ENCODE measurements at regions not wholly inside any gene's neighbourhood (a gene's known extent, or its start where the extent isn't known, plus 50 kb on each side); places are given as distances from the start of the nearest gene placed in this dataset.

GRCh38 chr2:175612280-175612679 lies 389.8 kb downstream of the LNPK start:
- intact Hi-C loops (cut with DNase I): no loop called here
- Histone ChIP-seq H3K27me3 (no peaks in the 10 kb centered on the region), H3K9me3 (replicated peaks in 1 of 3) (no peaks in the 10 kb centered on the region), H3K27ac (no peak overlapping the region), H3K4me1 (replicated peaks in 1 of 2) (no peaks in the 10 kb centered on the region), H3K36me3 (replicated peaks in 1 of 2) (no peaks in the 10 kb centered on the region), H3K4me3 (no peak overlapping the region)
- no peak for DNase-seq
- WGBS, 4 donors: 67 to 76% (median 73%) methylated on average over 6 of the region's 6 CpGs
- no peak for TF ChIP-seq POLR2A (IDR thresholded peaks at IDR 0.05)
- TF ChIP-seq, protein P1, sequence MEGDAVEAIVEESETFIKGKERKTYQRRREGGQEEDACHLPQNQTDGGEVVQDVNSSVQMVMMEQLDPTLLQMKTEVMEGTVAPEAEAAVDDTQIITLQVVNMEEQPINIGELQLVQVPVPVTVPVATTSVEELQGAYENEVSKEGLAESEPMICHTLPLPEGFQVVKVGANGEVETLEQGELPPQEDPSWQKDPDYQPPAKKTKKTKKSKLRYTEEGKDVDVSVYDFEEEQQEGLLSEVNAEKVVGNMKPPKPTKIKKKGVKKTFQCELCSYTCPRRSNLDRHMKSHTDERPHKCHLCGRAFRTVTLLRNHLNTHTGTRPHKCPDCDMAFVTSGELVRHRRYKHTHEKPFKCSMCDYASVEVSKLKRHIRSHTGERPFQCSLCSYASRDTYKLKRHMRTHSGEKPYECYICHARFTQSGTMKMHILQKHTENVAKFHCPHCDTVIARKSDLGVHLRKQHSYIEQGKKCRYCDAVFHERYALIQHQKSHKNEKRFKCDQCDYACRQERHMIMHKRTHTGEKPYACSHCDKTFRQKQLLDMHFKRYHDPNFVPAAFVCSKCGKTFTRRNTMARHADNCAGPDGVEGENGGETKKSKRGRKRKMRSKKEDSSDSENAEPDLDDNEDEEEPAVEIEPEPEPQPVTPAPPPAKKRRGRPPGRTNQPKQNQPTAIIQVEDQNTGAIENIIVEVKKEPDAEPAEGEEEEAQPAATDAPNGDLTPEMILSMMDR (IDR thresholded peaks at IDR 0.05): no peak

DNA sequence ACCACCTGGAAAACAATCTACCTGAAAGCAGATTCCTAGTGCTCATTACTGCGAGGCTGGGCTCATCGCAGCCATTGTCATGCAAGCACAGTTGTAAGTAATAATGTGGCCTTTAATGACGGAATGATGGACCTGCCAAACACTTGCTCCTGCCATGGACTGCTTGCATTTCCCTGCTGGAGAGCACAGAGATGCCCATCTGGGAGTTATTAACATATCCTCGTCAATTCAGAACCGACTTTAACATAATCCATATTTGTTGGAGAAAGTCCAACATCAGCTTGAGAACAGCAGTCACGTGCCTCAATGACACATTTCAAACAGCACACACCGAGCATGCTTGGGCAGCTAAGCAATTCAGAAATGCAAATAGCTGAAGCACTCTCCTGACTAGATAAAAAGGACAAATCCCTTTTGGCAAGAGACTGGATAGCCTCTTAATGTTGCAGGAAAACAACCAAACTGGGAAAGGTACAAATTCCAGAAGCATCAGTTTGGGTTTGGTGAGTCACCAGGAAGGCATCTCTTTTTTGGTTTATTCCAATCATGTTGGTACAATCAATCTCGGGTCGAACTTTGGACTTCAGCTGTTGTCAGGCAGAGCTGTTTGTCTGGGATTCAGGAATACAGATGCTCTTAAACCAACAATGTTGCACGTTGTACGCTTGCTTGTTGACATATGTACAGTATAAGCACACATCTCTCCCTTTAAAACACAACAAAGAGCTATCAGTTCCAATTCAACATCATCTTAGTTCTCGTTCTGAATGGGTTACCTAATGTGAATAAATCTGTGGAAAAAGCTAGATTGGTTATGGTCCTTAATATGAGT lies 395.8 kb downstream of the LNPK start:
- Histone ChIP-seq H3K27me3 (no peaks in the 10 kb centered on the region), H3K4me1 (replicated peaks in 1 of 2) (no peaks in the 10 kb centered on the region), H3K4me3 (no peak overlapping the region), H3K27ac (no peak overlapping the region), H3K9me3 (replicated peaks in 1 of 3) (no peaks in the 10 kb centered on the region), H3K36me3 (replicated peaks in 1 of 2) (no peaks in the 10 kb centered on the region)
- WGBS, 4 donors: 57 to 63% (median 59%) methylated on average over 12 of the region's 12 CpGs
- DNase-seq: no peak
- intact Hi-C loops (cut with DNase I): no loop called here
- TF ChIP-seq POLR2A (IDR thresholded peaks at IDR 0.05): no peak
- TF ChIP-seq, protein P1 (IDR thresholded peaks at IDR 0.05): no peak

DNA sequence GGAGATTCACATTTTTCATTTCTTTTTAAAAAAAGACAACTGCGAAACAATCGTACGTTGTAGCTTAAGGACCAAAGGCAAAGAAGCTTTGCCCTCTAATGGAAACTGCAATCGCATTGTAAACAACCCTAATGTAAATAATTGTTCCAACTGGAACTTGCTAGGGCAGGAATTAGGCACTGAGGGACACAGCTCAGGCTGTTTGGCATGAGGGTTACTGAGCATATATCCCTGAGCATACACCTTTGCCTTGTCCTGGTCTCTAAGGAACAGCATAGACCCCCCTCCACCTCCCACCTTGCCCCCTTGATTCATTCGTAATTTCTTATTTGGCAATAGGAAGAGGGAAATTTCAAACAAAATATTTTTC lies 396.4 kb downstream of the LNPK start:
- peaks cover under 1 to 3% of the 10 kb centered on the region in 2 donors for H3K4me1 ChIP-seq (replicated peaks in 1 of 2)
- no peak overlapping the region for H3K4me3 ChIP-seq
- no peak for DNase-seq
- WGBS, 4 donors: 69 to 81% (median 72%) methylated on average over 5 of the region's 5 CpGs
- no peaks in the 10 kb centered on the region for H3K9me3 ChIP-seq (replicated peaks in 1 of 3)
- H3K27ac ChIP-seq: no peak overlapping the region
- TF ChIP-seq, protein P1 (IDR thresholded peaks at IDR 0.05): no peak
- no peaks in the 10 kb centered on the region for H3K27me3 ChIP-seq
- H3K36me3 ChIP-seq (replicated peaks in 1 of 2): no peaks in the 10 kb centered on the region
- intact Hi-C loops (cut with DNase I): no loop called here

DNA sequence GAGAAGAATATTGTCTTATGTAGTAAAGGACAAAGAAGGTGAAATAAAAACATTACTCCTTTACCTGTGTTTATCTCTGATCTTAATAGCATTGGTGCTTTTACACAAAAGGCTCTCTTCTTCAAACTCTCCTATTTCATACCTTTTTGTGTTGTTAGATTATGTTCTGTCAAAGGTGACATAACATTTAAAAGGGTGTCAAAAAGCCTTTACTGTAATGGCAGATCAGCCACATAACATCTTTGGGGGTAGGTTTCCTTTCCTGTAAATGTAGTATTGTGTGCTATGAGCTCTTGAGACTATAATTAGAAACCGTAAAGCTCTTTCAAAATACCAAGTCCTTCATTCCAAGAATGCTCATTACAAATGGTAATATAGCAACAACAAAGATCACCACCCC lies 400.1 kb downstream of the LNPK start:
- intact Hi-C loops (cut with DNase I): no loop called here
- WGBS, 4 donors: 89 to 94% (median 91%) methylated on average over 1 of the region's 1 CpG
- Histone ChIP-seq H3K9me3 (replicated peaks in 1 of 3) (no peaks in the 10 kb centered on the region), H3K4me3 (no peak overlapping the region), H3K27me3 (no peaks in the 10 kb centered on the region), H3K27ac (no peak overlapping the region), H3K36me3 (replicated peaks in 1 of 2) (no peaks in the 10 kb centered on the region), H3K4me1 (replicated peaks in 1 of 2) (peaks cover 7 to 9% of the 10 kb centered on the region in 2 donors)
- TF ChIP-seq, protein P1 (IDR thresholded peaks at IDR 0.05): no peak
- DNase-seq: no peak
